ENCODE measurements at regions not wholly inside any gene's neighbourhood (a gene's known extent, or its start where the extent isn't known, plus 50 kb on each side); places are given as distances from the start of the nearest gene placed in this dataset.

DNA sequence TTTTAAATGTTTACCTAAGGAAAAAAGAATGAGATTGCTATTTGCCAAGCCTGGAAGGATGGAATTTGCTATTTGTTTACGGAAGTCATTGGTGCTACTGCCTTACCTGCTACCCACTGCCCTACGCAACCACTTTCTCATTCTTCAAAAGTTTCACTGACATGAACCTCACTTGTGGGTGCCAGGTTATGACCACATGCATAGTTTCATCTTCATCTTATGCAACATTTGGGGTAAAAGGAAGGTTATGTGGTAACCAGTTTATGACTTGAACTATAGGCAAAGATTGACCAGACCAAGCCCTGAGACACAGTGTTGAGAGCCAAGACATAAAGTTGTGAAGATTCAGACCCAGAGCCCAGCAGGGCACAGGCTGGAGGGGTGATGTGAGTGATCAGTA, 142.5 kb downstream of the LACC1 start:
- DNase-seq (ENCODE audit: low read depth, low spot score): no peak

DNA sequence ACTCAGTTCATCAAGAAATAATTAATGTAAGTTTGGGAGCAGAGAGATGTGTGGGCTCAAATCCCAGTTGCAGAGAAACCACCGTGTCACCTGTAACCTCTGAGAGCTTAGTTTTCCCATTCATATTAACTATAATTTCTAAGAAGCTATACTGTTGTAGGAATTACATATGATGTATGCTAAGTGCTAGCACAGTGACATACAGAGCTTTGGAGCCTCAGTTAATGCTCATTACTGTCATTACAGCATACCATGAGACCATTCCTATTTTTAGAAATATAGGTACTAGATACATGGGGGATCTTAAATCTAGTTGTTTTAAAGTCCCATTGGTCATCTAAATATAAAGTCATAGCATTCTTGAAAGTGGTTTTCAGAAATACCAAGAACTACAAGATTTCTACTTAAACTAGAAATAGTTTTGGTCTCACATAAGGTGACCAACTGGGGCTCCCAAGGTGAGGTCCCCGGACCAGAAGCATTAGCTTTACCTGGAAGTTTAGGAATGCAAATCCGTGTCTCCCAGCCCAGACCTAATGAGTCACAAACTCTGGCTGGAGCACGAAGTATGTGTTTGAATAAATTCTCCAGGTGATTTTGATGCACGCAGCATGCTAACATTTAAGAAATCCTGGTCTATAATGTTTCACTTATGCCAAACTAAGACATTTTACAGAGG, 144.6 kb downstream of the LACC1 start:
- DNase-seq (ENCODE audit: low read depth, low spot score): no peak

DNA sequence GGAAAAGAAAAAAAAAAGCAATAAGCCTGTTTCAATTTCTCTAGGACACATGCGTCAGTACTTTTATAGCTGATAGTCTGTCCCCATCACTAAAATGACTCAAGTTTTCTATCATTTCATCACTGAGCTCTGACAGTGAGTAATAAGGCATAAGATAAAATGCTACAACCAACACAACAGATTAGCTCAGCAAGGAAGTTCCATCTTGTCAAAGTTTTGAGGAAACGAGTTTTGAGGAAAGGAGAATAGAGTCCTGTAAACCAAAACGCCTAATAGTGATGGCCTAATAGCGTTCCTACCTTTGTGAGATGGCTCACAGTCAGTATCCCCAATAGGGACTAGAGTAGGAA, 145.1 kb downstream of the LACC1 start:
- DNase-seq (ENCODE audit: low read depth, low spot score): no peak

DNA sequence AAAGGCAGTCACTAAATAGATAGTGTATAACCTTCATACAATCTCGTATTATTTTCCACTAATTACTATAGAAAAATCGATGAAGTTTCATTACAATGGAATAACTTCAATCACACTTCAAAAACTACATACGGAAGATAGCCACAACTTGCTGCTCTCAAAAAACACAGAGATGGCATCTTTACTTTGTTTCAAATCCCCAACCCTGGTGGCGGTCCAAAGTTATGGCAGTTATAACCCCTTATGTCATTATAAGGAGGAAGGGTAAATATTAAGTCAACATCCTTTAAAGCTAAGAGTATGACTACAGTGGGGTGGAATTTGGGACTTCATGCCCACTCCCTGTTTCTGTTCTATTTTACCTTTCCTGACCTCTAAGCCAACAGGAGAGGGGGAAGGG, 146.5 kb downstream of the LACC1 start:
- DNase-seq (ENCODE audit: low read depth, low spot score): no peak

DNA sequence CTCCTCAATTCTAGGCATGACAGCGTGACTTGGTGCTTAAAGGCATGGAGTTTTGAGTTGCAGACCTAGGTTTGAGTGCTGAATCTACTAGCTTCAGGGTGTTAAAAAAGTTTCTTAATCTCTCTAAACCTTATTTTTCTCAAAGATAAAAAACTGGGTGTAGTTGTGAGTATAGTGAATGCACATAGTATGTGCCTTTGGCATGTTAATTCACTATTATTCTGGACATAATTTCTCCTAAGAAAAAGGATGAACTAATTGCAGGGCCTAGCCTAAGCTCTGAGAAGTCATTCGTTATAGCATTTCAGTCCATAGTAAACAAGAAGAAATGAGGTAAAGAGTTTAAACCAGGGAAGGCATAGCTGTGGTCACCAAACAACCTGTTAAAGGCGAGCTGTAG, 149.0 kb downstream of the LACC1 start:
- DNase-seq (ENCODE audit: low read depth, low spot score): no peak

DNA sequence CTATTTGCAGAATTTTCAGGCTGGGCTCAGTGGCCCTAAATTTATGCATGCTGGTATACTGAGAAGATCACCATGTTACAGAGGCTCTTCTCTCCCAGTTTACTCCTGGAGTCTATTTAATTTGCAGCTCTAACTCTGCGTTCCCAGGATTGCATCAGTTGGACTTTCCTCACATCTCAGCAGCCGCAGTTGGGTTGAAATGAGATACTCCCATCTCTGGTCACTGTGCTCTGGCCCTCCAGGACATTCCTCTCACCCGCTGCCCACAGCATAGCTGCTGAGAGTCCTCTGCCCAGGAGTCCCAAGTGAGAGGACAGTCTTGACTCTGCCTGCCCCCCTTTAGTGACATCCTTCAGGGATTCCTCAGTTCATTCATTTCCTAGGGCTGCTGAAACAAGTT, 150.9 kb downstream of the LACC1 start:
- DNase-seq (ENCODE audit: low read depth, low spot score): no peak

DNA sequence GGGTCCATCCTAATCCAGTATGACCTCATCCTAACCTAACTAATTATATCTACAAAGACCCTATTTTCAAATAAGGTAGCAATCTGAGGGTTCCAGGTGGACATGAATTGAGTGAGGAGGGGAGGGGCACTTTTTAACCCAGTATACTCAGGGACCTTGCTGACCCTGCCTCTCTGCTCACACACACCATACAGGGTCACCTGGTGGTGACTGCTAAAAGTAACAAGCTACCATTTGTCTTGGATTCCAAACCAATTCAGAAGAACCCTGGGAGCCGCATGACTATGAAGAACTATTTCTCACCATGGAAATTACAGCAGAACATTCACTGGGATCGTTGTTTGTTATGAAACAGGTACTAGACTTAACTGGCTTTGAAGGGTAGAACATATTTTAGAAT, 151.9 kb downstream of the LACC1 start:
- no peak for DNase-seq (ENCODE audit: low read depth, low spot score)

DNA sequence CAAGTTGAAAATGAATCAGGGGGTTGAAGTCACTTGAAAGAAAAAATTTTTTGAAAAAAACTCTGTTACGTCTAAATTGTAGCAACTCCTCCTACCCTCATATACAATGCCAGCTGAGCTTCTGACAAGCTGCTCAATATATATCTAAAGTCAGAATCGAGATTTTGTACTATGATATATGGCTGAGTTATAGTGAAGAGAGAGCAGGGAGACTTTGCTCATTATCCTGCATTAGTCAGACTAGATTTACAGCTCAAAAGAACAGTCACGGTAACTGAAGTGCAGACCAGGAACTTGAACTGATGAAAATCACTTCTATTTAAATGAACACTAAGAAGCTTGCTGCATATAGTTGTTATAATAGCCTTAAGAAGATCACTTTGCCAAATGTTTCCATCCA, 153.1 kb downstream of the LACC1 start:
- no peak for DNase-seq (ENCODE audit: low read depth, low spot score)

GRCh38 chr13:44035400-44035799, 155.7 kb downstream of the LACC1 start:
- no peak for DNase-seq (ENCODE audit: low read depth, low spot score)

DNA sequence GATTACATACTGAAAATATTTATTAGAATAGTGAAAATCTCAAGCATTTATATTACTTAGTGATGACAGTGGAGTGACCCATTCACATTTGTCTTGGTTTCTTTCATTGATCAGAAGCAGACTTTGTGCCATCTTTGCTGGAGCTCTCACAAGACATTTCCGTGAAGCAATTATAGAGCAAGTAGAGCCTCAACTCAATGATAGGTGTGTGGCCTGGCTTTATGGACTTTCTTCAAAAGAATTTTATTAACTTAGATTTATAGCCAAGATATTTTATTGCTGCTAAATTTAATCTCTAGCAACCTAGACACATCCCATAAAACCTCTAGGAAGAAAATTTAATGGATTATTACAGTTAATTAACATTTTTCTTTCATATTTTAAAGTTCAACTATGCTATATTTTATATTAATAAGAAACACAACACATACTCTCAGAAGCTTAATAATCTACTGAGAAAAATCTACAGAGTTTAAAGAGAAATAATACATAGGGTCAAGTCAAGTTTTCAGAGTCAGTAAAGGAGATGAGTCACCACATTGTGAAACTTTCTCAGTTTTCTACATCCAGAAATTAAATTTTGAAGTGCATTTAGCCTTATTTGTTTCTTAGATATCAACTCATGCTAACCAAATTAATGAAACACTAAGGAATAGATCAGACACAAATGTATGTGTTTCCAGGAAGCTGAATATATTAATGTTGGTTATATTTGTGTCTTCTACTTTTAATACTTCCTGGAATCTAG, 160.5 kb downstream of the LACC1 start:
- no peak for DNase-seq (ENCODE audit: low read depth, low spot score)

DNA sequence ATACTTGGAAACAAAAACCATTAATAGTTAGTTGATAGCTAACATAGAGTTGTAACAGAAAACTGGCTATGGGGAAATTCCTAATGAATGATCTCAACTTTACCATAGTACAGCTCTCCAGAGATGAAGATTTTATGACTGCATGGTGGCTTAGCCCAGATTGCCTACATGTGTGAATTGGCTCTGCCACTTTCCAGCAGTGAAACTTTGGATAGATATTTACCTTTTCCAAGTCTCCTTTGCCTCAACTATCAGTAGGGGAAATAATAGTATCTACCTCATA, 161.1 kb downstream of the LACC1 start:
- no peak for DNase-seq (ENCODE audit: low read depth, low spot score)

DNA sequence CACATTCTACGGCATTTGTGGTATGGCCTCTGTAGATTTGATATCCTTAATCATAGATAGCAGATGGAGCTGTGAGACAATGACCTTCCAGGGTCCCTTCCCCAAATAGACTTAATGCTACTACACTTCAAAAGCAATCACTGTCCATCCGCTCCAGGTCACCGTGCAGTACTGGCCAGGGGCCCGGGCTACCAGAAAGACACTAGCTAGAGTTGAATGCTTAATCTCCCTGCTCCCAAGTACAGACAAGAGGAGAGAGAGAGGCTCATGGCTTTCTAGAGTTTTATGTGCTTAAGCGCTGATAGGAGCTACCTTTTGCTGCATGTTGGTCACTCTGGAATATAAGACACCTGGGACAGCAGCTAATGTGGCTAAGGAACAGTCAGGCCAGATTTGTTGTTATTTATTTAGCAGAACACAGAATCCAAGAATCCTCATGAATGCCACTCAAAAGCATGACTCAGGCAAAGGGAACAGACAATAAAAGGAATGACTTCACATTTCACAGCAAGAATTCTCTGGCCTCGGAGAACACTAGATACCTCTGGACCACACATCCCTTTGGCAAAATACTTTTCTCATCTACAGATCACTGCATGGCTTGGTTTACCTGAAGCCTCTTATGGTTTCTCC, 165.0 kb downstream of the LACC1 start:
- DNase-seq (ENCODE audit: low read depth, low spot score): no peak

GRCh38 chr13:44045180-44045562, 165.5 kb downstream of the LACC1 start:
- DNase-seq (ENCODE audit: low read depth, low spot score): no peak

DNA sequence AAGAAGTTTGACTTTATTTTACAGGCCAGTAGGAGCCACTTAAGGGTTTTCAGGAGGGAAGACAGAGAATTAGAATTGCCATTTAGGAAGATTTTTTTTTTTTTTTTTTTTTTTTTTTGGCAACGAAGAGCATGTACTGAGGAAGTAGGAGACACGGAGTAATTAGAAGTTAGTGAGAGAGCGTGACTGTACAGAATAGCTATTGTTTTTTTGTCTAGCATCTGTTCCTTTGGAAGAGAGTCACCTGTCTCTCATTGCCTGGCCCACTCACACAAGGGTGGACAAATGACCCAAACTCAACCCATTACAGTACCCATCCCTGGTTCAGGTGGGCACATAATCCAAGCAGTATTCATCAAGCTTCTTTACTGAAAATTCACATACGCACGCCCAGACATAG, 166.7 kb downstream of the LACC1 start:
- DNase-seq (ENCODE audit: low read depth, low spot score): no peak

- no peak for DNase-seq (ENCODE audit: low read depth, low spot score)
Observed at GRCh38 chr13:44048326-44048725, 168.6 kb downstream of the LACC1 start.

- DNase-seq (ENCODE audit: low read depth, low spot score): no peak
Observed at GRCh38 chr13:44049081-44049945, 169.6 kb downstream of the LACC1 start.

DNA sequence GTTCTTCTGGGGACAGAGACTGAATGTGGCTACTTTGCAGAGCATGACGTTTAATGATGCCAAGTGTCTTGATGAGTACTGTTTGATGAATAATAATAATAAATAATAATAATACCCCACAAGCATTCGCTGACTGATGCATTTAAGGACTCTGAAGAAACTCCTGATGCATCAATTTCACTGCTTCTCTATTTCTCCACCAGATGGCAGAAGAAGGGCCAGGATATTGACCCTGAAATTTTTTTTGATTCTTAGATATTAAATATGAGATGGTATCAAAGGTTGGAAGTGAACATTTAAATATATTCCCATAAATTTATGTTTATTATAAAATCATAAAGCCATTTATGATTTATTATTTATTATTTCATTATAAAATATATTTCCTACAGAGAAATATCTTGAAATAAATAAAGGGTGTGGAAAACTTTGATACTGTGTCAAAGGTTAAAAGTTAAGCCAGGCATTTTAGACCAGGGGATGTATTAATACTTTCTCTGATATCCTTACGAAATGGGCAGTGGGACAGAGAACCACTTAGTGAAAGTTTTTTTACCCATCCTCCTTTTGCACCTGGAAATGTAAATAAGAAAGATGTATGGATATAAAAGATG, 170.9 kb downstream of the LACC1 start:
- no peak for DNase-seq (ENCODE audit: low read depth, low spot score)

GRCh38 chr13:44051405-44051804, 171.7 kb downstream of the LACC1 start:
- DNase-seq (ENCODE audit: low read depth, low spot score): no peak

DNA sequence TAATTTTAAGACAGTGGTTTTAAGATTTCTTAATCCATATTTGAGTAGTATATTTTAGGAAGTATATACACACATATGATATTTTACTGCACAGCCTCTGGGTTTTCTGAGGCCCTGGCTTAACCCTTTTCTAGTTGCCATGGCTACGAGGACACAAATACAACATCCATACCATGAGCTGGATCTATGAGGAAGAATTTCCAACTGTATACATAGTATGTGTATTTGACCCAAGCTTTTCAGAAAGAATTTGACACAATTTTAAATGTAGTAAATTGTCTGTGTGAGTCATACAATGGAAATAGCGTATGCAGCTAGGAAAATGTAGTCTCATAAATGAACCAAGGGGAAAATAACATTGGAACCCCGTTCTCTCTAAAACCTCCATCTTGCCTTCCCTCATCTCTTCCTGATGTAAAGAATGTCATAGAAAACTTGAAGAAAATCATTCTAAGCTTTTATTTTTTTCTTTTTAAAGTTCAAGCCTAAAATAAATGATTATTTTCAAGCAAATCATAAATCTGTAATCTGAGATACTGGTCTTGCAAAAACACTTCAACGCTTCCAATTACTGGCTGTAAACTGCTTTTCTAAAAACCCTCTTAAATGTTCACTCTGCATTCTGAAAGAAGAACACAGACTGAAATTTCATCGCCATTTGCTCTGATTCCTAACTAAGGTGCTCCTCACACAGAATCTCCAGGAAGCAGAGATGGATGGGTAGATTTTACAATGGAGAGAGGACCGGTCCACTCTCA, 172.4 kb downstream of the LACC1 start:
- DNase-seq (ENCODE audit: low read depth, low spot score): no peak

DNA sequence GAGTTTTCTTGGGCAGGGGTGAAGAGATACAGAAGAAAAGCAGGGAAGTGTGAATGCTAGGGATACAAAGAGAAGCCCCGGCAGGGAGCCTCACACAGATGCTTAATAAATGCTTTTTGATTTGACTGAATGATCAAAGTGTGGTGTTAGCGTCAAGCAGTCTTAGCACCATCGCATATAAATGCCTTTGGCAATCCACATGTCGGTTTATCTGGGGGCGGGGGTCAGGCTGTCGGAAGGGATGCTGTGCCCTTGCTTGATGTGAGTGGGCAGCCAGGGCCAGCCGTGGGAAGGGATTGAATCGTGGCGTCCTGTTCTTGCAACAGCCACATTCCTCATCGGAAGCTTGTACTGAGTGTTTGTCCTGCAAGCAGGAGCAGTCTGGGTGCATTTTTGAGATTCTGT, 173.1 kb downstream of the LACC1 start:
- DNase-seq (ENCODE audit: low read depth, low spot score): no peak

- DNase-seq (ENCODE audit: low read depth, low spot score): no peak
Observed at GRCh38 chr13:44053208-44053607, 173.5 kb downstream of the LACC1 start.
